Keratinocyte (primary cell): ENCODE measurements at regions not wholly inside any gene's neighbourhood (a gene's known extent, or its start where the extent isn't known, plus 50 kb on each side); places are given as distances from the start of the nearest gene placed in this dataset.

Experiments
- DNase-seq: peaks from one replicate; pipeline ENCODE4 v3.0.0-alpha.2; 2011; ENCODE audit warnings: low read depth, missing footprints, low spot score
- FAIRE-seq: peaks from 2 replicates; lab custom pipeline; 2011; peaks lifted over from hg19 to GRCh38; lab: Jason Lieb, UNC
- H2AFZ ChIP-seq: 2 replicates; pipeline ENCODE4 v1.6.0; 2012; ENCODE audit warnings: low read length, control low read depth, inconsistent platforms; ENCODE audit not compliant: control insufficient read depth
- H3K27ac ChIP-seq: 2 replicates; pipeline ENCODE4 v1.5.1; 2011; ENCODE audit warnings: low read length; ENCODE audit not compliant: control insufficient read depth, insufficient read depth
- H3K27me3 ChIP-seq: 3 replicates; pipeline ENCODE4 v1.6.0; 2011; ENCODE audit warnings: low read length; ENCODE audit not compliant: control insufficient read depth, insufficient read depth; ENCODE audit errors: extremely low read depth
- H3K36me3 ChIP-seq, 2 experiments: 2 replicates in 1 of 2; 3 replicates in 1 of 2; pipeline ENCODE4 v1.5.1; 2011; ENCODE audit warnings: low read length in 2 of 2, mild to moderate bottlenecking in 1 of 2; ENCODE audit not compliant: control insufficient read depth in 2 of 2, insufficient read depth in 2 of 2; ENCODE audit errors: extremely low read depth in 1 of 2
- H3K4me1 ChIP-seq: 3 replicates; pipeline ENCODE4 v1.5.1; 2011; ENCODE audit warnings: low read length; ENCODE audit not compliant: control insufficient read depth, insufficient read depth; ENCODE audit errors: extremely low read depth
- H3K4me2 ChIP-seq: 3 replicates; pipeline ENCODE4 v1.6.0; 2011; ENCODE audit warnings: low read depth, low read length; ENCODE audit not compliant: control insufficient read depth, insufficient read depth; ENCODE audit errors: extremely low read depth
- H3K4me3 ChIP-seq, 3 experiments: fragments of 200-600 bp in 1 of 3; sonication (generic) in 1 of 3; 2 replicates in 2 of 3; 3 replicates in 1 of 3; pipeline ENCODE4 v1.5.1; 2011 to 2016; ENCODE audit warnings: low read length in 3 of 3, mild to moderate bottlenecking in 3 of 3, control low read depth in 2 of 3, inconsistent platforms in 1 of 3, low read depth in 1 of 3, mixed read lengths in 1 of 3, mixed run types in 1 of 3, moderate library complexity in 1 of 3; ENCODE audit not compliant: control insufficient read depth in 2 of 3, insufficient read depth in 2 of 3; ENCODE audit errors: extremely low read depth in 1 of 3
- H3K79me2 ChIP-seq: 2 replicates; pipeline ENCODE4 v1.6.0; 2012; ENCODE audit warnings: low read length; ENCODE audit not compliant: control insufficient read depth, insufficient read depth
- H3K9ac ChIP-seq: 3 replicates; pipeline ENCODE4 v1.6.0; 2011; ENCODE audit warnings: low read length; ENCODE audit not compliant: control insufficient read depth, insufficient read depth; ENCODE audit errors: extremely low read depth
- H3K9me1 ChIP-seq: 3 replicates; pipeline ENCODE4 v1.6.0; 2011; ENCODE audit warnings: low read length; ENCODE audit not compliant: control insufficient read depth, insufficient read depth; ENCODE audit errors: extremely low read depth
- H3K9me3 ChIP-seq: 2 replicates; pipeline ENCODE4 v1.5.1; 2012; ENCODE audit warnings: low read depth, low read length; ENCODE audit not compliant: control insufficient read depth
- H4K20me1 ChIP-seq: 3 replicates; pipeline ENCODE4 v1.6.0; 2011; ENCODE audit warnings: low read length; ENCODE audit not compliant: control insufficient read depth, insufficient read depth; ENCODE audit errors: extremely low read depth
- EZH2 ChIP-seq: IDR thresholded peaks from one replicate; pipeline ENCODE4 v1.6.1; 2012; ENCODE audit warnings: inconsistent platforms, mild to moderate bottlenecking, low read length, moderate library complexity
- dilution Hi-C: fragments of 300-500 bp; cut with MboI; formaldehyde crosslinking; loops from one replicate; pipeline ENCODE4 v1.7.0; 2020; ENCODE audit warnings: low sequenced_read_pairs; ENCODE audit not compliant: extremely low pct_ligation_motif_present
- TF ChIP-seq, protein P1 (sequence below), 3 experiments: IDR thresholded peaks in 1 of 3; conservative IDR thresholded peaks in 1 of 3; optimal IDR thresholded peaks in 1 of 3; 2 replicates in 2 of 3; 3 replicates in 1 of 3; pipeline versions ENCODE3 to v1.5.1; 2011; ENCODE audit warnings: low read length in 3 of 3, mild to moderate bottlenecking in 3 of 3, moderate library complexity in 2 of 3, control low read depth in 1 of 3, inconsistent platforms in 1 of 3; ENCODE audit not compliant: insufficient read depth in 2 of 3; ENCODE audit errors: extremely low read depth in 1 of 3

DNA sequence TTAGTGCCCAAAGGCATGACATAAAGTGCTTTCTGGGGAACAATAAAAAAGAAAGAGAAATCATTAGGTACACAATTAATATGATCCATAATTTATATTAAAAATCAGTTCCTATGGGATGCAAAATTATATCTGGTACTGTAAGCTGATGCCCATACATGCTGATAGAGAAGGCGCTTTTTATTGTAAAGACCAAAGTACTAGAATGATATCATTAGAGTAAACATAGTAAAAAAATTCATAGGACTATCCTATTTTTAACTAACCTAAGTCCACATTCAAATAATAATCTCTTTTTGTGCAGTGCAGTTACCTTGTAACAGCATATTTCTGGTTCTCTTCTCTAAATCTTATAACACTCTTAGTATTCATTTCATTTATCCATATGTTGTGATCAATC is 252.2 kb downstream of the ASXL3 start:
- dilution Hi-C loops: no loop called here
- no peak for DNase-seq

GRCh38 chr18:33828949-33829348 is 250.9 kb downstream of the ASXL3 start:
- Histone ChIP-seq H3K9me1 (no peaks in the 10 kb centered on the region), H3K79me2 (no peaks in the 10 kb centered on the region), H2AFZ (no peak overlapping the region), H3K27me3 (no peaks in the 10 kb centered on the region), H4K20me1 (no peaks in the 10 kb centered on the region), H3K9ac (no peak overlapping the region), H3K4me1 (no peaks in the 10 kb centered on the region), H3K36me3 (no peaks in the 10 kb centered on the region), H3K9me3 (no peaks in the 10 kb centered on the region), H3K27ac (no peak overlapping the region), H3K4me2 (no peak overlapping the region), H3K4me3 (no peak overlapping the region)
- dilution Hi-C loops: no loop called here
- TF ChIP-seq EZH2: no peak
- TF ChIP-seq, protein P1, sequence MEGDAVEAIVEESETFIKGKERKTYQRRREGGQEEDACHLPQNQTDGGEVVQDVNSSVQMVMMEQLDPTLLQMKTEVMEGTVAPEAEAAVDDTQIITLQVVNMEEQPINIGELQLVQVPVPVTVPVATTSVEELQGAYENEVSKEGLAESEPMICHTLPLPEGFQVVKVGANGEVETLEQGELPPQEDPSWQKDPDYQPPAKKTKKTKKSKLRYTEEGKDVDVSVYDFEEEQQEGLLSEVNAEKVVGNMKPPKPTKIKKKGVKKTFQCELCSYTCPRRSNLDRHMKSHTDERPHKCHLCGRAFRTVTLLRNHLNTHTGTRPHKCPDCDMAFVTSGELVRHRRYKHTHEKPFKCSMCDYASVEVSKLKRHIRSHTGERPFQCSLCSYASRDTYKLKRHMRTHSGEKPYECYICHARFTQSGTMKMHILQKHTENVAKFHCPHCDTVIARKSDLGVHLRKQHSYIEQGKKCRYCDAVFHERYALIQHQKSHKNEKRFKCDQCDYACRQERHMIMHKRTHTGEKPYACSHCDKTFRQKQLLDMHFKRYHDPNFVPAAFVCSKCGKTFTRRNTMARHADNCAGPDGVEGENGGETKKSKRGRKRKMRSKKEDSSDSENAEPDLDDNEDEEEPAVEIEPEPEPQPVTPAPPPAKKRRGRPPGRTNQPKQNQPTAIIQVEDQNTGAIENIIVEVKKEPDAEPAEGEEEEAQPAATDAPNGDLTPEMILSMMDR (optimal IDR thresholded peaks at IDR 0.05 in 1 of 3, IDR thresholded peaks at IDR 0.05 in 1 of 3, conservative IDR thresholded peaks at IDR 0.05 in 1 of 3; ENCODE audit: extremely low read depth in 1 of 3, insufficient read depth in 2 of 3, low read length in 3 of 3): no peak
- FAIRE-seq (no peak), DNase-seq (no peak)

More for the DNA sequence above, 252.2 kb downstream of the ASXL3 start:
- H3K9ac ChIP-seq: no peak overlapping the region
- no peaks in the 10 kb centered on the region for H3K9me3 ChIP-seq
- H3K4me1 ChIP-seq: no peaks in the 10 kb centered on the region
- TF ChIP-seq, protein P1 (optimal IDR thresholded peaks at IDR 0.05 in 1 of 3, IDR thresholded peaks at IDR 0.05 in 1 of 3, conservative IDR thresholded peaks at IDR 0.05 in 1 of 3; ENCODE audit: extremely low read depth in 1 of 3, insufficient read depth in 2 of 3, low read length in 3 of 3): no peak
- no peak for TF ChIP-seq EZH2
- H3K79me2 ChIP-seq: no peaks in the 10 kb centered on the region
- H3K27me3 ChIP-seq: no peaks in the 10 kb centered on the region
- H3K27ac ChIP-seq: no peak overlapping the region
- FAIRE-seq: no peak
- no peak overlapping the region for H2AFZ ChIP-seq
- H4K20me1 ChIP-seq: no peaks in the 10 kb centered on the region
- H3K9me1 ChIP-seq: no peaks in the 10 kb centered on the region
- H3K36me3 ChIP-seq: no peaks in the 10 kb centered on the region
- no peak overlapping the region for H3K4me3 ChIP-seq
- H3K4me2 ChIP-seq: no peak overlapping the region
